ENCODE measurements at regions not wholly inside any gene's neighbourhood (a gene's known extent, or its start where the extent isn't known, plus 50 kb on each side); places are given as distances from the start of the nearest gene placed in this dataset.

DNA sequence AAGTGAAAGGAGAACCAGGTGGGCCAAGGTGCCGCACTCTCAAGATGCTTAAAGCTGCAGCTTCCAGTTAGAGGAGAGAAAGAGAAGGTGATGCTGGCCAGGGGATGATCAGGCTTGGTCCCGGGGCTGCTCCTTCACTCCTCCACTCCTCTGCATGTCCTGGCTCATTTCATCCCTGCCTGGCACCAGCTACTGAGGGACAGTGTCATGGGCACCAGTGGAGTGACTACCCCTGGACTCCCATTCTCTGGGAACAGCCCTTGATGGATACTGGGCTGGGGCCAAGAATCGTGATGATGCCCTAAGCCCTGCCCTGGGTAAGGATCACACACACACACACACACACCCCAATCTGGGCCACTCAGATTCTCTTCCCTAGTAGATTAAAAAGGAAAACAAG, 243.7 kb downstream of the UACA start:
- Histone ChIP-seq H3K4me1 (ENCODE audit: control insufficient read depth in 1 of 2, insufficient read depth in 2 of 2, low read length in 2 of 2) (no peaks in the 10 kb centered on the region), H3K36me3 (ENCODE audit: control insufficient read depth in 1 of 2, insufficient read depth in 2 of 2, low read length in 2 of 2) (no peaks in the 10 kb centered on the region), H3K27ac (ENCODE audit: low read depth, low read length) (no peak overlapping the region), H3K4me2 (ENCODE audit: low read length) (no peak overlapping the region), H3K79me2 (ENCODE audit: insufficient read depth, low read length) (no peaks in the 10 kb centered on the region), H4K20me1 (ENCODE audit: insufficient read depth) (no peaks in the 10 kb centered on the region), H3K9me3 (ENCODE audit: control insufficient read depth in 1 of 2, insufficient read depth in 1 of 2, low read depth in 1 of 2, low read length in 2 of 2) (no peaks in the 10 kb centered on the region), H3K9ac (ENCODE audit: low read length) (no peak overlapping the region), H3K4me3 (replicated peaks in 1 of 2; ENCODE audit: low read depth in 1 of 2, low read length in 2 of 2) (no peak overlapping the region), H2AFZ (ENCODE audit: low read depth, low read length, poor library complexity, severe bottlenecking) (no peak overlapping the region), H3K27me3 (ENCODE audit: insufficient read depth, low read length) (peaks cover 57% of the 10 kb centered on the region), H3K9me2 (ENCODE audit: insufficient read depth) (no peaks in the 10 kb centered on the region)
- POLR2A ChIA-PET = no interaction called here
- no peak for TF ChIP-seq ZFX (IDR thresholded peaks at IDR 0.05)
- no peak for TF ChIP-seq RAD21 (IDR thresholded peaks at IDR 0.05; ENCODE audit: low read depth)
- no peak for TF ChIP-seq ZNF274 (IDR thresholded peaks at IDR 0.05; ENCODE audit: low read depth, low read length)
- no peak for TF ChIP-seq EZH2phosphoT487 (IDR thresholded peaks at IDR 0.05; ENCODE audit: borderline replicate concordance)
- no peak for TF ChIP-seq POLR2AphosphoS5 (IDR thresholded peaks at IDR 0.05; ENCODE audit: low read depth, low read length)
- no peak for TF ChIP-seq REST (IDR thresholded peaks at IDR 0.05; ENCODE audit: low read depth)
- no peak for TF ChIP-seq MAX (IDR thresholded peaks at IDR 0.05)
- ATAC-seq (no peak), DNase-seq (ENCODE audit: low read depth, low spot score) (no peak)
- CTCF ChIA-PET = no interaction called here
- RAD21 ChIA-PET (ENCODE audit: low non-redundant PET in 1 of 2, low total read pairs in 2 of 2, uncharacterized antibody in 2 of 2, unreplicated experiment in 2 of 2) = interaction anchor here in 1 of 2 experiments (0.6 kb wide), 1 partner anchor 124 kb away, joined by 3 read pairs; no protein-coding TSS in a partner anchor
- BruUV-seq (replicated peaks) = no TSS peak
- intact Hi-C loops (cut with micrococcal nuclease) = no loop called here
